ENCODE measurements at regions not wholly inside any gene's neighbourhood (a gene's known extent, or its start where the extent isn't known, plus 50 kb on each side); places are given as distances from the start of the nearest gene placed in this dataset.

- Histone ChIP-seq H3K4me3 (ENCODE audit: low read depth, low read length) (no peak overlapping the region), H3K27me3 (no peaks in the 10 kb centered on the region), H3K36me3 (no peaks in the 10 kb centered on the region), H3K4me1 (no peaks in the 10 kb centered on the region), H3K9me3 (no peaks in the 10 kb centered on the region)
- DNase-seq: no peak
- TF ChIP-seq, protein P1, sequence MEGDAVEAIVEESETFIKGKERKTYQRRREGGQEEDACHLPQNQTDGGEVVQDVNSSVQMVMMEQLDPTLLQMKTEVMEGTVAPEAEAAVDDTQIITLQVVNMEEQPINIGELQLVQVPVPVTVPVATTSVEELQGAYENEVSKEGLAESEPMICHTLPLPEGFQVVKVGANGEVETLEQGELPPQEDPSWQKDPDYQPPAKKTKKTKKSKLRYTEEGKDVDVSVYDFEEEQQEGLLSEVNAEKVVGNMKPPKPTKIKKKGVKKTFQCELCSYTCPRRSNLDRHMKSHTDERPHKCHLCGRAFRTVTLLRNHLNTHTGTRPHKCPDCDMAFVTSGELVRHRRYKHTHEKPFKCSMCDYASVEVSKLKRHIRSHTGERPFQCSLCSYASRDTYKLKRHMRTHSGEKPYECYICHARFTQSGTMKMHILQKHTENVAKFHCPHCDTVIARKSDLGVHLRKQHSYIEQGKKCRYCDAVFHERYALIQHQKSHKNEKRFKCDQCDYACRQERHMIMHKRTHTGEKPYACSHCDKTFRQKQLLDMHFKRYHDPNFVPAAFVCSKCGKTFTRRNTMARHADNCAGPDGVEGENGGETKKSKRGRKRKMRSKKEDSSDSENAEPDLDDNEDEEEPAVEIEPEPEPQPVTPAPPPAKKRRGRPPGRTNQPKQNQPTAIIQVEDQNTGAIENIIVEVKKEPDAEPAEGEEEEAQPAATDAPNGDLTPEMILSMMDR (IDR thresholded peaks at IDR 0.05; ENCODE audit: low read depth, low read length): no peak
These were observed 67.0 kb downstream of the SCN11A start for GRCh38 chr3:38984731-38985130.

- DNase-seq: no peak
- TF ChIP-seq, protein P1 (IDR thresholded peaks at IDR 0.05; ENCODE audit: low read depth, low read length): peak; percentile 7; the same call in 1 of the 2 replicates
- H3K4me1 ChIP-seq: no peaks in the 10 kb centered on the region
- no peaks in the 10 kb centered on the region for H3K27me3 ChIP-seq
- no peaks in the 10 kb centered on the region for H3K36me3 ChIP-seq
- no peak overlapping the region for H3K4me3 ChIP-seq (ENCODE audit: low read depth, low read length)
- no peaks in the 10 kb centered on the region for H3K9me3 ChIP-seq
These were observed 67.6 kb downstream of the SCN11A start for GRCh38 chr3:38984110-38984509.

GRCh38 chr3:38980938-38981337 lies 70.8 kb downstream of the SCN11A start:
- Histone ChIP-seq H3K27me3 (no peaks in the 10 kb centered on the region), H3K4me3 (ENCODE audit: low read depth, low read length) (no peak overlapping the region), H3K36me3 (no peaks in the 10 kb centered on the region), H3K9me3 (no peaks in the 10 kb centered on the region), H3K4me1 (no peaks in the 10 kb centered on the region)
- TF ChIP-seq, protein P1 (IDR thresholded peaks at IDR 0.05; ENCODE audit: low read depth, low read length): no peak
- no peak for DNase-seq

GRCh38 chr3:38978729-38979128 lies 73.0 kb downstream of the SCN11A start:
- TF ChIP-seq, protein P1 (IDR thresholded peaks at IDR 0.05; ENCODE audit: low read depth, low read length): no peak
- no peak for DNase-seq
- no peaks in the 10 kb centered on the region for H3K36me3 ChIP-seq
- no peaks in the 10 kb centered on the region for H3K27me3 ChIP-seq
- no peak overlapping the region for H3K4me3 ChIP-seq (ENCODE audit: low read depth, low read length)
- no peaks in the 10 kb centered on the region for H3K9me3 ChIP-seq
- no peaks in the 10 kb centered on the region for H3K4me1 ChIP-seq

DNA sequence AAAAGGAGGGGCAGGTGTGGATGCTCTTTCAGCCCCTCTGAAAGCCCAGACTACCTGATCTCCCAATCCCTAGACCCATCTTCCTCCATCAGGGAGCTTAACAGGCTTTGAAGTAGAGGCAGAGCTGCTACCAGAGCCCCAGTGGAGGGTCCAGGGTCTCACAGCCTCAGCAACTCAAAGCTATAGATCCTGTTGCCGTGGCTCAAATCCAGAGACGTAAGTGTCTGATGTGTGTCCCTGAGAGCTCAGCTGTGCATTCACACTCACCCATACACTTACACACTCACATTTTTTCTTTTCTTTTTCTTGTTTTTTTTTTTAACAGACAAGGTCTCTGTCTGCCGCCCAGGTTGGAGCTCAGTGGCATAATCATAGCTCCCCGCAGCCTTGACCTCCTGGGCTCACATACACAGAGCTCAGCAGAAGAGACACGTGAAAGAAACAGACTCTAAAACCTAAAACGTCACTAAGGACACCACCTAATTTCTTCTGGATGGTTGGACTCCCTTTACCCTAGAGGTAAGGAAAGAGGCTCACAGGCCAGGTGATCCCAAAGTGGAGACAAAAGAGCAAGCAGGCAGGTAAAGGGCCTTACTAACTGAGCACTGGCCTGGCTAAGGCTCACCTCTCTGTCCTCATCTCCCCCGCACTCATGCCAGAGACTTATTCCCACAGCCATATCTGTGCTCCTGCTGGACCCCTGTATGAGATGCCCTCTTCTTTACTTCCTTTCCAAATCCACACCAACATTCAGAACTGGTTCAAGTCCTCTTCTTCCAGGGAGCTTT lies 80.7 kb downstream of the SCN11A start:
- no peak overlapping the region for H3K4me3 ChIP-seq (ENCODE audit: low read depth, low read length)
- no peak for DNase-seq
- H3K27me3 ChIP-seq: no peaks in the 10 kb centered on the region
- H3K9me3 ChIP-seq: no peaks in the 10 kb centered on the region
- no peaks in the 10 kb centered on the region for H3K4me1 ChIP-seq
- TF ChIP-seq, protein P1 (IDR thresholded peaks at IDR 0.05; ENCODE audit: low read depth, low read length): no peak
- H3K36me3 ChIP-seq: no peaks in the 10 kb centered on the region

All from BE2C (cell line).